ENCODE measurements at regions not wholly inside any gene's neighbourhood (a gene's known extent, or its start where the extent isn't known, plus 50 kb on each side); places are given as distances from the start of the nearest gene placed in this dataset.
"Not testable (repeated sequence)": the region's sequence is repeated elsewhere in the genome, so short reads cannot be mapped to it uniquely, and the experiment has no call there.

DNA sequence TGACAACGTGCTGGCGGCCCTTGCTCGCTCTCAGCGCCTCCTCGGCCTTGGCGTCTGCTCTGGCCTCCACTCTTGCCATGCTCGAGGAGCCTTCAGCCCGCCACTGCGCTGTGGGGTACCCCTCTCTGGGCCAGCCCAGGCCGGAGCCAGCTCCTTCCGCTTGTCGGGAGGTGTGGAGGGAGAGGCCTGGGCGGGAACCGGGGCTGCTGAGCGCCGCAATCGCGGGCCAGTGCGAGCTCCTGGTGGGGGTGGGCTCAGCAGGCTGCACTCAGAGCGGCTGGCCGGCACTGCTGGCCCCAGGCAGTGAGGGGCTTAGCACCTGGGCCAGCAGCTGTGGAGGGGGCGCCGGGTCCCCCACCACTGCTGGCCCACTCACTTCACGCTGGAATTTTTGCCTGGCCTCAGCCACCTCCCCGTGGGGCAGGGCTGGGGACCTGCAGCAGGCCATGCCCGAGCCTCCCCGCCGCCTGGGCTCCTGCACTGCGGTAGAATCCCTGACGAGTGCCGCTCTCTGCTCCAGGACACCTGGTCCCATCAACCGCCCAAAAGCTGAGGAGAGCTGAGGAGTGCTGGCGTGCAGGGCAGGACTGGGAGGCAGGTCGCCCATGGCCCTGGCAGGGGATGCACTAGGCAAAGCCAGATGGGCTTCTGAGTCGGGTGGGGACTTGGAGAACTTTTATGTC lies 372.2 kb upstream of the NRG3 start:
- TF ChIP-seq CTCF (IDR thresholded peaks at IDR 0.05; ENCODE audit: low read depth, low read length), result no peak
- H3K4me3 ChIP-seq (ENCODE audit: low read depth, low read length), result no peak overlapping the region

DNA sequence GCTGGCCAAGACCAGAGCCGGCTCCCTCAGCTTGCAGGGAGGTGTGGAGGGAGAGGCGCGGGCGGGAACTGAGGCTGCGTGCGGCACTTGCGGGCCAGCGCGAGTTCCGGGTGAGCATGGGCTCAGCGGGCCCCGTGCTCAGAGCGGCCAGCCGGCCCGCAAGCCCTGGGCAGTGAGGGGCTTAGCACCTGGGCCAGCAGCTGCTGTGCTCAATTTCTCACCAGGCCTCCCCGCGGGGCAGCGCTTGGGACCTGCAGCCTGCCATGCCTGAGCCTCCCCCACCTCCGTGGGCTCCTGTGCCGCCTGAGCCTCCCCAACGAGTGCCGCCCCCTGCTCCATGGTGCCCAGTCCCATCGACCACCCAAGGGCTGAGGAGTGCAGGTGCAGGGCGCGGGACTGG lies 369.2 kb upstream of the NRG3 start:
- H3K4me3 ChIP-seq (ENCODE audit: low read depth, low read length), result not testable (repeated sequence)

- TF ChIP-seq CTCF (IDR thresholded peaks at IDR 0.05; ENCODE audit: low read depth, low read length), result no peak
- no peak overlapping the region for H3K4me3 ChIP-seq (ENCODE audit: low read depth, low read length)
Measured at GRCh38 chr10:81514811-81515210, 360.2 kb upstream of the NRG3 start.

GRCh38 chr10:81520688-81521087 lies 354.3 kb upstream of the NRG3 start:
- TF ChIP-seq CTCF (IDR thresholded peaks at IDR 0.05; ENCODE audit: low read depth, low read length), result no peak
- no peak overlapping the region for H3K4me3 ChIP-seq (ENCODE audit: low read depth, low read length)

DNA sequence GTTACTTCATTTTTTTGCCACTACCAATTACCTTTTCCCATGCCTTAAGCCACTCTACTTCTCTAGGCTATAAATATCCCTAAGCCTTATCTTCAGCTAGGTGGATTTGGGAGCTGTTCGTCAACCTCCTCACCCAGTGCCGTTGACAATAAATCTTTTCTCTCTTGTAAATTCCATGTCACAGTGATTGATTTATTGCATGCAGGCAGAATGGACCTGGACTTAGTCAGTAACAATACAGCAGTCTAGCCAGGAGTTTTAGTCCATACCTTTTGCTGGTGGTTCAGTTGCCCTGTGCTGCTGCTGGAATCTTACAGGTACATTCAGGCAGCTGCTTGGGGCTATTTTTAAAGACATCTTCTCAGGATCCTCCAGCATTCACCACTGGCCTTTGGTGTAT lies 350.5 kb upstream of the NRG3 start:
- no peak overlapping the region for H3K4me3 ChIP-seq (ENCODE audit: low read depth, low read length)
- TF ChIP-seq CTCF (IDR thresholded peaks at IDR 0.05; ENCODE audit: low read depth, low read length), result no peak

- H3K4me3 ChIP-seq (ENCODE audit: low read depth, low read length), result no peak overlapping the region
- no peak for TF ChIP-seq CTCF (IDR thresholded peaks at IDR 0.05; ENCODE audit: low read depth, low read length)
Measured at GRCh38 chr10:81532403-81532802, 342.6 kb upstream of the NRG3 start.

DNA sequence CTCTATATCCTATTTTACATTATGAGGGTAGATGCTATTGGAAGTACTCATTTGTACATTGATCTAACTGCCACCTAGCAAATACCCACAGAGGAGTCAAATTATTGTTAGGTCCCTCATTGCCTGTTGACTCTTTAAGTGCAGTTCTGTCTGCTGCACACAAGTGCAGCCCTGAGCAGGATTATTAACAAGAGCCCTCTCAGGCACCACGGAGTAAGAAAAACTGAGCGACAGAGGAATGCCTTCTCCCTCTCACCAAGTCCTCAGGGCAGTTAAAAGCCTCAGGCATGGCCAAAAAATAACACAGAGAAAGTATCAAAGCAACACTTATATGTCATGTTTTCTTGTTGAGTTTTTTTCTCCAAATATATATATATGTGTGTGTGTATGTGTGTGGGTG lies 340.0 kb upstream of the NRG3 start:
- H3K4me3 ChIP-seq (ENCODE audit: low read depth, low read length), result no peak overlapping the region
- TF ChIP-seq CTCF (IDR thresholded peaks at IDR 0.05; ENCODE audit: low read depth, low read length), result no peak

DNA sequence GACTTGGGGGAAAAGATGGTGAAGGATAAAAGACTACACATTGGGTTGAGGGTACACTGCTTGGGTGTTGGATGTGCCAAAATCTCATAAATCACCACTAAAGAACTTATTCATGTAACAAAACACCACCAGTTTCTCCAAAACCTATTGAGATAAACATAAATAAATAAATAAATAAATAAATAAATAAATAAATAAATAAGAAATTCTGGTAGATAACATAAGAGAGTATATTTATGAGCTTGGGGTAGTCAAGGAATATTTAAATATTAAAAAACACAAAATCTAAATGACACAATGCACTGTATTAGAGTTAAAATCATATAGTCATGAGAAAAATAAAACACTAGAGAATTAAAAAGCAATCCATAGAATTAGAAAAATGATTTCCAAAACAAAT lies 333.5 kb upstream of the NRG3 start:
- TF ChIP-seq CTCF (IDR thresholded peaks at IDR 0.05; ENCODE audit: low read depth, low read length), result no peak
- no peak overlapping the region for H3K4me3 ChIP-seq (ENCODE audit: low read depth, low read length)

All from WI38 (cell line).